Non-pigmented ciliary epithelial cell (primary cell): ENCODE measurements at regions not wholly inside any gene's neighbourhood (a gene's known extent, or its start where the extent isn't known, plus 50 kb on each side); places are given as distances from the start of the nearest gene placed in this dataset.
"Not testable (repeated sequence)": the region's sequence is repeated elsewhere in the genome, so short reads cannot be mapped to it uniquely, and the experiment has no call there.

Experiments
- DNase-seq: peaks from one replicate; pipeline ENCODE4 v3.0.0-alpha.2; 2010; ENCODE audit warnings: low read depth

GRCh38 chr1:60949154-60949825 is 133.1 kb upstream of the NFIA start:
- no peak for DNase-seq

DNA sequence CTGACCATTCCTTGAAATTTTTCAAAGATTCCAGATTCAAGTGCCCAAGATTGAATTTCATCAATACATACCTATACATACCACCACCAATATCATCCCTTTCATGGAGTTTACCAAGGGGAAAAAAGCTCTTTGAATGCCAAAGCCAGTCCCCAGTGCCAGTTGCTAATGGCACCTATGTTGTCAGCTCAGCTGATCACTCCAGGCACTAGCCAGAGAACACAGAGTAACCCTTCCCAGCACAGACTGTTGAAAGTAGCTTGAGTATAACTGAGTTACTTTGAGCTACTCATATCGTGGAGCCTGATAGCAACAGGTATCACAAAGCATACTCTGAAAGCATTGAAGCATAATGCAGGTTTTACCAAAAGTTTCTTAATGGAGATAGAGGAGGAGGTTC is 133.9 kb upstream of the NFIA start:
- no peak for DNase-seq

- no peak for DNase-seq
These were observed 135.0 kb upstream of the NFIA start for GRCh38 chr1:60947367-60947766.

DNA sequence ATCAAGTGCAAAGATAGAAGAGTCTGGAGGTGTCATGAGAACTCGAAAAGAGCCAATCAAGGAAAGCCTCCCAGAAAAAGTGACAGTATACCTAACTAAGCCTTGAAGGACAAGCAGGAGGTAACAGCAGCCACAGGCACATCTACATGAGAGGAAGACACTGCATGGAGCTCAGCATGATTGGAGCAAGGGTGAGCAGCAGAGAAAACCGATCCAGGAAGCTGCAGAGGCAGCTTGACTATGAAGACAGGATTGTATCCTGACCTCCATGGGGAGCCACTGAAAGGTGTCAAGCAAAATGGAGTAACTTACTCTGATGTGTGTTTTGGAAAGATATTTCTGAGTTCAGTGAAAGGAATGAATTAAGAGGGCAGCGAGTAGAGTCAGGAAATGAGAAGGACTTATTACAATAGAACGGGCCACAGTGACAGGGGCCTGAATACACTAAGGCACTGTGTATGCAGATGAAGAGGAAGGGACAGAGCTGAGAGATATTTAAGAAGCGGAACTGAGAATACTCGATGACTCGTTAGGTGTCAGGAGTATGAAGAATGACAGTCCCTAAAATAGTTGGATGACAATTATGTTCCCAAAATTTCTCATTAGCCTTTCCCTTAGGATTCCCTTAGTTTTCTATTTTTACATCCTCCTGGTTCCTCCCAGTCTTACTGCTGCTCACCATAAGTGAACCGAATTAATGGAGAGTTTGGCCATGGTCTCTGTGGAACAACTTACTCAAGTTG is 139.3 kb upstream of the NFIA start:
- no peak for DNase-seq

DNA sequence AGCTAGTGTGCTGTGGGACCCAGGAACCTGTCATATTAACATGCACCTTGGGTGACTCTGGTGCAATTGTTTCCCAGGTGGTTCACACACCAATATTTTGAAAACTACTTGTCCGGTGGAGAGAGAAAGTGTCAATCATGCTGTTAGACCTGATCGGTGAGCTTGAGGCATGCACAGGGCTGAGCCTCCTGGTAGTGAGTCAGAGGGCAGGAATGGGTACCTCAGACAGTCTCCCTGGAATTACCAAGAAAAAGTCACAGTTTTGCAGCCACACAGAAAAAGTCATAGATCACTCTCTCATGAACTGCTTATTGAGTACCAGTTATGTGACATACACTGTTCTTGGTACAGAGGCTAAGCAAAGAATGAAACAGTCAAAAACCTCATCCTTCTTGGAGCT is 140.1 kb upstream of the NFIA start:
- no peak for DNase-seq

GRCh38 chr1:60940685-60941084 is 141.7 kb upstream of the NFIA start:
- not testable (repeated sequence) for DNase-seq

GRCh38 chr1:60937720-60938119 is 144.6 kb upstream of the NFIA start:
- DNase-seq, result no peak

DNA sequence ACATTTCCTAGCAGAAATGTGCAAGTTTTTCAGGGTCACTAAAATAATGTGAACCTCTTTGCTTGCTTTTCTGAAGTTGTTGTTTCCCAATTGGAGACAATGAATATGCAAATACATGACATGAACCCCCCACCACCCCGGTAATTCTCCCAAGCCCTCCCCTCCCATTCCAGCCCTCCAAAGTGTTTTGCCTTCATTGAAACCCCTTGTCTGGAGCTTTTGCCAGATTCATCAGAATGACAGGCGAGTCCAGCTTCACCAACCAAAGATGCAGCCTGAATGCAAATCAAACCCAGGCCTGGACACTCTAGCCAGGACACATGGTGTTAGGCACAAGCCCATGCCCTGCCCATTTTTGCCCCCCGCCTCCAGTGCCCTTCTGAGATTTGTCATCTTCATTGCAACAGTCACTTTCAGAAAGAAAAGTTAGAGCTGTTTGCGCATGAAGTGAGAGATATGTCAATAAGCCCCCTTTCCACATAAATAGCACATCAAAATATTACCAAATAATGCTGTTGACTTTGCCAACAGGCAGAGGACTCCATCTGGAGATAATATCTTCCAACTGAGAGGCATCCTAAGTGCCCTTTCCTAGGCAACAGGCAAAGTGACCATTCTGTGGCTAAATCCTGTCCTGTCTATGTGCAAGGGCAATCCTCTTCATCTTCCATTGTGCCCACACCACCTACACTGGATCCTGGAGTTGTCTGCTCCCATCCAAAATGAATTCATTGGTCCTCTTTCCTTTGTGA is 145.6 kb upstream of the NFIA start:
- DNase-seq, result no peak

- DNase-seq, result no peak
These were observed 146.2 kb upstream of the NFIA start for GRCh38 chr1:60936163-60936562.

DNA sequence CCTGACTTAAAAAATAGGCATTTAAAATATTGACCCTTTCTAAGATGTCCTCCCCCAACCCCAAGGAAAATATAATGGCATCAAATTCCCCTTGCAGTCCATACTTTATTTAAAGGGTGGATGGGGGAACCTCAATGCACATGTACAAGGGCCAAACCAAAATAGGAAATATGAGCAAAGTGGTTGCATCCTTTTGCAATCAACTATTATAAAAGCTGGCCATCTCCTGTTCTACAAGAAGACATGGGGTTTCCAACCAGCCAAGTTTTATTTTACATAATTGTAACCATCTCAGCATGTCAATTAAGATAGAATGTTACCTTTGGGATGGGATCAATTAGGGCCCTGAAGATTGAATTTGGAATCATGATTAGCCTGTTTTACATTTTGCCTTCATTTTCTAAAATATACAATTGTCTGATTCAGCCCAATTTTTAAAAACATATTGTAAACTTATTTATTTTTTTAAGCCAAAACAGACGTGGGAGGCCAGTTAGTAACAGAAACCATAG is 146.7 kb upstream of the NFIA start:
- DNase-seq, result no peak

DNA sequence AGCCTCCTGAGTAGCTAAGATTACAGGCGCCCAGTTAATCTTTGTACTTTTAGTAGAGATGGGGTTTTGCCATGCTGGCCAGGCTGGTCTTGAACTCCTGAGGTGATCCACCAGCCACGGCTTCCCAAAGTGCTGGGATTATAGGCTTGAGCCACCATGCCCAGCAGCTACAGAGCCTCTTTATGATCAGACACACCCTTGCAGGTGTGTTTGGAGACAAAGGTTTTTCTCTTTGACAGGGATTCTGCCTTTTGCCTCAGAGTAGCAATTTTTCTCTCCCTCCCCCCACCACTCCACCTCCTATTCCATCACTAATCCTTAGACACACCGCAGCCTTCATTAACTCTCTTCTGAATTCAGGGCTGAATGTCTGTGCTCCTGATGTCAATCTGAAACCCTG is 152.2 kb upstream of the NFIA start:
- no peak for DNase-seq

GRCh38 chr1:60924964-60925798 is 157.2 kb upstream of the NFIA start:
- no peak for DNase-seq

GRCh38 chr1:60924165-60924564 is 158.2 kb upstream of the NFIA start:
- no peak for DNase-seq

DNA sequence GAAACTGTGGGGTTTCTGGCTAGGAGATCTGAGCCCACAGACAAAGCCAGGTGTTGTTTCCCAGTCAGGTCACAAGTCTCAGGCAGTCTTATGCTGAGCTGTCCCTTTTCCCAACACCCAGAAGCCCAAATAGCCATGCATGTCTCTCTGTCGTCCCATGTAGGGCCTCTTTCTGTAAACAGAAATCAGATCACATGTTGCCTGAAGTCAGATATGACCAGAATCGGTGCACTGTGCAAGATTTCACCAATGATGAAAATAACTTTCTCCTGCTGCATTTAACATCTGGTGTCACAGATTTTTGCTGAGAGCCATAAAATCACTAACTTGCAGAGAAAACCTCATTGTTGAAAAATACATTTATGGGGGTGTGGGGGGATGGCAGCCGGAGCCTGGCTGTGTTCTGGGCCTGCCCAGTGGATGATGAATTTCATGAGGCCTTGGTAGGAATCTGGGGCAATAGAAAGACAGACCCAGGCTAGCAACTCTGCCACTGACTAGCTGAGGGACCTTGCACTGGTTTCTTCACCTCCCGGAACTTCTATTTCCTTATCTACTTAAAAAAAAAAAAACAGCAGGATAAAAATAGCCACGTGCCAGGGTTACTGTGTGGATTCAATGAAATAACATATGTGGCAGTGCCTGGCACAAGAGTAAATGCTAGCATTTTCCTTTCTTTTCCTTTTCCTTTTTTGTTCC is 158.8 kb upstream of the NFIA start:
- no peak for DNase-seq

DNA sequence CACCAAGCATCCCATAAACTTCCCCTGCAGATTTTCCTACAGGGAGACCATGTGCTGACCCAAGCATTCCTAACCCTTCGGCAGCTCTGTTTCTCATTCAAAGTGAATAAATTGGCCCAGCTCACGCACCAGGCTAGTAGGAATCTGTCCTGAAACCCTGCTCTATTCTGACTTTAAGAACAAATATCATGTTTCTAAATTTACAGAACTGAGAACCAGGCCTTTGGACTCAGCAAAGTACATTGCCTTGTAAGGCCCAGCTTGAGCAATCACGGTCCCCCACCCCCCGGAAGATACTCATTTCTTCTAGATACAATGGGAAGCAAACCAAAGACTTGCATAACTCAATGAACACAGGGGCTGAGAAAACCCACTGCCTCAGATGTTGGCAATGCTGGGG is 160.1 kb upstream of the NFIA start:
- no peak for DNase-seq

GRCh38 chr1:60921175-60921574 is 161.2 kb upstream of the NFIA start:
- DNase-seq, result no peak

DNA sequence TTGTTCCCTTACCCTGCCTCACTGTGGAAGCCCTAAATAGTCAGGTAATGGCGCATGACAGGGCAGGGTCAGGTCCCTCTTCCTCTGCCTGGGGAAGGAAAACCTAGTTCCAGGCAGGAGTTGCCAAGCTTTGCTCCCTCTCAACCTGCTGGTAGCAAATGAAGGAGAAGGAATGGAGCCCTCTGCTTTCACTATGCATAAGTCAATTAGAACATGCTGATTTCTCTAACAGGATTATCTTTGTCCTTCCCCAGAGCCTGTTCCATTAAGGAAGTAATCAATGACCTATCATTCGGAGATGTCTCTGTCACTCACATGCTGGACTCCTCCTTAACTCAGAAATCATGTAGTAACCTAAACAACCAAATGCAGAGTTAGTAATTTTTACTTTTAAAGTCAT is 161.8 kb upstream of the NFIA start:
- no peak for DNase-seq

DNA sequence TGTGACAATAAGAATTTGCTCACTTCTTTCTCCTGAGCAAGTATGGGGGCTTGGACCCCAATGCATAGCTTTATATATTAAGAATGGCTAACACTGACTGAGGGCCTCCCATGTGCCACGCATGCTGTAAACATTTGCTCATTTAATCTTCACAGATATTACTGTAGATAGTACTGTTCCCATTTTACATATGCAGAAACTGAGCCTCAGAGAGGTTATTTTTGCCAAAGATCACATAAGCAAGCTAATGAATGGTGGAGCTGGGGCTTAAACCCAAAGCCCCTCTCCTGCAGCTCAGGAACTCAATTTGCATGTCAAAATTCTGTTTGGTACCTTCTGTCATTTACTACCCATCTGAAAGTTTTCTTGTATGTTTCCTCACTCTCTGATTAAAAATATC is 163.5 kb upstream of the NFIA start:
- DNase-seq, result no peak

- DNase-seq, result no peak
These were observed 165.5 kb upstream of the NFIA start for GRCh38 chr1:60916906-60917305.

DNA sequence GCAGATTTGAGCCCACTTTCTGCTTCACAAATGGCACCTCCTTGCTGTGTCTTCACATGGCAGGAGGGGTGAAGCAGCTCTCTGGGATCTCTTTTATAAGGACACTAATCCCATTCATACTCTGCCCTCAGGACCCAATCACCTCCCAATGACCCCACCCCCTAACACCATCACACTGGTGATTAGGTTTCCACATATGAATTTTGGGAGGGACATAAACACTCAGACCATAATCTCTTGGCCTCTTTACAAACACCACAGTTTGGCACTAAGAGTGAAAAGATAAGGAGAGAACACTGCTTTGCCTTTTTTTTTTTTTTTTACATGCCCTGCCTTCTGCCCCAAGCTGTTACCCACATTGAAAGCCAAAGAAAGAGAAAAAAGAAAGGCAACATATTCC is 166.2 kb upstream of the NFIA start:
- DNase-seq, result no peak

GRCh38 chr1:60915441-60915840 is 166.9 kb upstream of the NFIA start:
- DNase-seq, result no peak
